HEK293 (cell line): ENCODE measurements at regions not wholly inside any gene's neighbourhood (a gene's known extent, or its start where the extent isn't known, plus 50 kb on each side); places are given as distances from the start of the nearest gene placed in this dataset.

ENCODE experiments used
- ELK4 ChIP-seq: IDR thresholded peaks from 2 replicates; pipeline ENCODE4 v1.6.1; 2011; ENCODE audit warnings: mild to moderate bottlenecking, low read depth, low read length, borderline replicate concordance
- MYNN ChIP-seq: fragments of 450-650 bp; formaldehyde crosslinking; IDR thresholded peaks from 2 replicates; pipeline ENCODE4 v1.5.1; 2016; ENCODE audit warnings: missing biosample characterization, missing genetic modification characterization, borderline replicate concordance
- OVOL3 ChIP-seq: fragments of 450-650 bp; formaldehyde crosslinking; IDR thresholded peaks from 2 replicates; pipeline ENCODE4 v1.5.1; 2016; ENCODE audit warnings: missing biosample characterization, missing genetic modification characterization
- ZNF302 ChIP-seq: fragments of 450-650 bp; formaldehyde crosslinking; IDR thresholded peaks from 2 replicates; pipeline ENCODE4 v1.5.1; 2016; ENCODE audit warnings: missing biosample characterization, missing genetic modification characterization, low read depth
- ZNF449 ChIP-seq: fragments of 450-650 bp; formaldehyde crosslinking; IDR thresholded peaks from 2 replicates; pipeline ENCODE4 v1.5.1; 2017; ENCODE audit warnings: missing biosample characterization, mild to moderate bottlenecking, missing genetic modification characterization, moderate library complexity
- ZNF510 ChIP-seq: fragments of 450-650 bp; formaldehyde crosslinking; IDR thresholded peaks from 2 replicates; pipeline ENCODE4 v1.5.1; 2018; ENCODE audit warnings: mild to moderate bottlenecking, missing genetic modification characterization, missing biosample characterization; ENCODE audit not compliant: insufficient replicate concordance
- ZNF555 ChIP-seq: fragments of 450-650 bp; formaldehyde crosslinking; conservative IDR thresholded peaks from 2 replicates; pipeline ENCODE4 v1.5.1; 2017; ENCODE audit warnings: missing biosample characterization, mild to moderate bottlenecking, missing genetic modification characterization, inconsistent platforms
- TF ChIP-seq, protein P1 (sequence below): fragments of 450-650 bp; formaldehyde crosslinking; IDR thresholded peaks from 2 replicates; pipeline ENCODE4 v1.5.1; 2016; ENCODE audit warnings: missing biosample characterization, missing genetic modification characterization
- TF ChIP-seq, protein P2 (sequence below): fragments of 450-650 bp; formaldehyde crosslinking; IDR thresholded peaks from 2 replicates; pipeline ENCODE4 v1.5.1; 2016; ENCODE audit warnings: missing biosample characterization, missing genetic modification characterization
- TF ChIP-seq, protein P3 (sequence below): fragments of 450-650 bp; formaldehyde crosslinking; IDR thresholded peaks from 2 replicates; pipeline ENCODE4 v1.5.1; 2016; ENCODE audit warnings: missing biosample characterization, missing genetic modification characterization

DNA sequence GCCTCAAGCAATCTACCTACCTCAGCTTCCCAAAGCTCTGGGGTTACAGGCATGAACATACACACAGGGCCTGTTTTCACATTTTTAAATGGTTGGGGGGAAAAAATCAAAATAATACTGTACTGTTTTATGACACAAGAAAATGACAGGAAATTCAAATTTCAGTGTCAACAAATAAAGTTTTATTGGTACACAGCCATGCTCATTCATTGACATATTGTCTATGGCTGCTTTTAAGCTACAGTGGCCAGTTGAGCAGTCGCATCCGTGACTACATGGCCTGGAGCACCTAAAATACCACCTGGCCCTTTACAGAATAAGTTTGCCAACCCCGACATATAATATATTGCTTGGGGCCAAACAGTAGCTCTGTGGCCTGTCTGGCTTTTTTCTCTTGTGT is 56.4 kb upstream of the GGTA1 start:
- no peak for TF ChIP-seq MYNN (tag by site-specific recombination)
- TF ChIP-seq, protein P1, sequence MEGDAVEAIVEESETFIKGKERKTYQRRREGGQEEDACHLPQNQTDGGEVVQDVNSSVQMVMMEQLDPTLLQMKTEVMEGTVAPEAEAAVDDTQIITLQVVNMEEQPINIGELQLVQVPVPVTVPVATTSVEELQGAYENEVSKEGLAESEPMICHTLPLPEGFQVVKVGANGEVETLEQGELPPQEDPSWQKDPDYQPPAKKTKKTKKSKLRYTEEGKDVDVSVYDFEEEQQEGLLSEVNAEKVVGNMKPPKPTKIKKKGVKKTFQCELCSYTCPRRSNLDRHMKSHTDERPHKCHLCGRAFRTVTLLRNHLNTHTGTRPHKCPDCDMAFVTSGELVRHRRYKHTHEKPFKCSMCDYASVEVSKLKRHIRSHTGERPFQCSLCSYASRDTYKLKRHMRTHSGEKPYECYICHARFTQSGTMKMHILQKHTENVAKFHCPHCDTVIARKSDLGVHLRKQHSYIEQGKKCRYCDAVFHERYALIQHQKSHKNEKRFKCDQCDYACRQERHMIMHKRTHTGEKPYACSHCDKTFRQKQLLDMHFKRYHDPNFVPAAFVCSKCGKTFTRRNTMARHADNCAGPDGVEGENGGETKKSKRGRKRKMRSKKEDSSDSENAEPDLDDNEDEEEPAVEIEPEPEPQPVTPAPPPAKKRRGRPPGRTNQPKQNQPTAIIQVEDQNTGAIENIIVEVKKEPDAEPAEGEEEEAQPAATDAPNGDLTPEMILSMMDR (tag by site-specific recombination) = no peak
- TF ChIP-seq ZNF302 (tag by site-specific recombination) = no peak
- TF ChIP-seq, protein P2, sequence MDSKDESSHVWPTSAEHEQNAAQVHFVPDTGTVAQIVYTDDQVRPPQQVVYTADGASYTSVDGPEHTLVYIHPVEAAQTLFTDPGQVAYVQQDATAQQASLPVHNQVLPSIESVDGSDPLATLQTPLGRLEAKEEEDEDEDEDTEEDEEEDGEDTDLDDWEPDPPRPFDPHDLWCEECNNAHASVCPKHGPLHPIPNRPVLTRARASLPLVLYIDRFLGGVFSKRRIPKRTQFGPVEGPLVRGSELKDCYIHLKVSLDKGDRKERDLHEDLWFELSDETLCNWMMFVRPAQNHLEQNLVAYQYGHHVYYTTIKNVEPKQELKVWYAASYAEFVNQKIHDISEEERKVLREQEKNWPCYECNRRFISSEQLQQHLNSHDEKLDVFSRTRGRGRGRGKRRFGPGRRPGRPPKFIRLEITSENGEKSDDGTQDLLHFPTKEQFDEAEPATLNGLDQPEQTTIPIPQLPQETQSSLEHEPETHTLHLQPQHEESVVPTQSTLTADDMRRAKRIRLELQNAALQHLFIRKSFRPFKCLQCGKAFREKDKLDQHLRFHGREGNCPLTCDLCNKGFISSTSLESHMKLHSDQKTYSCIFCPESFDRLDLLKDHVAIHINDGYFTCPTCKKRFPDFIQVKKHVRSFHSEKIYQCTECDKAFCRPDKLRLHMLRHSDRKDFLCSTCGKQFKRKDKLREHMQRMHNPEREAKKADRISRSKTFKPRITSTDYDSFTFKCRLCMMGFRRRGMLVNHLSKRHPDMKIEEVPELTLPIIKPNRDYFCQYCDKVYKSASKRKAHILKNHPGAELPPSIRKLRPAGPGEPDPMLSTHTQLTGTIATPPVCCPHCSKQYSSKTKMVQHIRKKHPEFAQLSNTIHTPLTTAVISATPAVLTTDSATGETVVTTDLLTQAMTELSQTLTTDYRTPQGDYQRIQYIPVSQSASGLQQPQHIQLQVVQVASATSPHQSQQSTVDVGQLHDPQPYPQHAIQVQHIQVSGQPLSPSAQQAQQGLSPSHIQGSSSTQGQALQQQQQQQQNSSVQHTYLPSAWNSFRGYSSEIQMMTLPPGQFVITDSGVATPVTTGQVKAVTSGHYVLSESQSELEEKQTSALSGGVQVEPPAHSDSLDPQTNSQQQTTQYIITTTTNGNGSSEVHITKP (tag by site-specific recombination) = no peak
- no peak for TF ChIP-seq ELK4
- no peak for TF ChIP-seq ZNF555
- TF ChIP-seq ZNF449 (tag by site-specific recombination) = no peak
- no peak for TF ChIP-seq ZNF510 (tag by site-specific recombination)
- no peak for TF ChIP-seq OVOL3
- TF ChIP-seq, protein P3, sequence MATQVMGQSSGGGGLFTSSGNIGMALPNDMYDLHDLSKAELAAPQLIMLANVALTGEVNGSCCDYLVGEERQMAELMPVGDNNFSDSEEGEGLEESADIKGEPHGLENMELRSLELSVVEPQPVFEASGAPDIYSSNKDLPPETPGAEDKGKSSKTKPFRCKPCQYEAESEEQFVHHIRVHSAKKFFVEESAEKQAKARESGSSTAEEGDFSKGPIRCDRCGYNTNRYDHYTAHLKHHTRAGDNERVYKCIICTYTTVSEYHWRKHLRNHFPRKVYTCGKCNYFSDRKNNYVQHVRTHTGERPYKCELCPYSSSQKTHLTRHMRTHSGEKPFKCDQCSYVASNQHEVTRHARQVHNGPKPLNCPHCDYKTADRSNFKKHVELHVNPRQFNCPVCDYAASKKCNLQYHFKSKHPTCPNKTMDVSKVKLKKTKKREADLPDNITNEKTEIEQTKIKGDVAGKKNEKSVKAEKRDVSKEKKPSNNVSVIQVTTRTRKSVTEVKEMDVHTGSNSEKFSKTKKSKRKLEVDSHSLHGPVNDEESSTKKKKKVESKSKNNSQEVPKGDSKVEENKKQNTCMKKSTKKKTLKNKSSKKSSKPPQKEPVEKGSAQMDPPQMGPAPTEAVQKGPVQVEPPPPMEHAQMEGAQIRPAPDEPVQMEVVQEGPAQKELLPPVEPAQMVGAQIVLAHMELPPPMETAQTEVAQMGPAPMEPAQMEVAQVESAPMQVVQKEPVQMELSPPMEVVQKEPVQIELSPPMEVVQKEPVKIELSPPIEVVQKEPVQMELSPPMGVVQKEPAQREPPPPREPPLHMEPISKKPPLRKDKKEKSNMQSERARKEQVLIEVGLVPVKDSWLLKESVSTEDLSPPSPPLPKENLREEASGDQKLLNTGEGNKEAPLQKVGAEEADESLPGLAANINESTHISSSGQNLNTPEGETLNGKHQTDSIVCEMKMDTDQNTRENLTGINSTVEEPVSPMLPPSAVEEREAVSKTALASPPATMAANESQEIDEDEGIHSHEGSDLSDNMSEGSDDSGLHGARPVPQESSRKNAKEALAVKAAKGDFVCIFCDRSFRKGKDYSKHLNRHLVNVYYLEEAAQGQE (tag by site-specific recombination) = no peak
